IPS-20b (cell line): ENCODE measurements at regions not wholly inside any gene's neighbourhood (a gene's known extent, or its start where the extent isn't known, plus 50 kb on each side); places are given as distances from the start of the nearest gene placed in this dataset.
"Not testable (repeated sequence)": the region's sequence is repeated elsewhere in the genome, so short reads cannot be mapped to it uniquely, and the experiment has no call there.

ENCODE experiments used
- H3K27ac ChIP-seq: one replicate; pipeline ENCODE4 v1.5.1; 2013; ENCODE audit warnings: low read length
- H3K27me3 ChIP-seq: 2 replicates; pipeline ENCODE4 v1.6.1; 2013; ENCODE audit warnings: mild to moderate bottlenecking, low read length, inconsistent platforms; ENCODE audit not compliant: insufficient read depth
- H3K36me3 ChIP-seq: 2 replicates; pipeline ENCODE4 v1.6.1; 2013; ENCODE audit warnings: low read depth, mild to moderate bottlenecking, inconsistent platforms, low read length, moderate library complexity; ENCODE audit not compliant: insufficient read depth
- H3K4me1 ChIP-seq: 2 replicates; pipeline ENCODE4 v1.6.1; 2013; ENCODE audit warnings: mild to moderate bottlenecking, control low read depth, inconsistent platforms, low read length, moderate library complexity; ENCODE audit not compliant: insufficient read depth
- H3K4me3 ChIP-seq: 2 replicates; pipeline ENCODE4 v1.5.1; 2013; ENCODE audit warnings: mild to moderate bottlenecking, low read length, inconsistent platforms
- H3K9ac ChIP-seq: 2 replicates; pipeline ENCODE4 v1.6.1; 2013; ENCODE audit warnings: low read depth, mild to moderate bottlenecking, inconsistent platforms, low read length, moderate library complexity
- H3K9me3 ChIP-seq: 2 replicates; pipeline ENCODE4 v1.6.1; 2013; ENCODE audit warnings: mild to moderate bottlenecking, low read depth, low read length, inconsistent platforms; ENCODE audit not compliant: insufficient read depth

DNA sequence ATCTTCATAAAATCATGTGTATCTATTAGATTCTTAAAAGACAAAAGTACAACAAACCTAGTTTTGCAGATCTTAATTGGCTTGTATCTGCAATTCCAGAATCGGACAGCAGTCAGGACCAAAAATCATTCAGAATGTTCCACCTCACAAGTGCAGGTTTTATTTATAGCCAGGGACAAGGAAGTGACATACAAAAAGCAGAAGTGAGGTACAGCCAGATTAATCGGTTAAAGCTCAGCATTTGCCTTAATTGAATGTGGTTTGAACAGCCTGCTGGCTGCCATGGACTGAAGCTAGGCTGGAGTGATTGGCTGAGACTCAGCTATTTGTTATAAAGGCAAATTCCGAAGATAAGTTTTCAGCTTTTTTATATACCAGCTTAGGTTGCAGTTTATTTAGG, 932.6 kb downstream of the C4orf33 start:
- Histone ChIP-seq H3K4me1 (peaks cover 54% of the 10 kb centered on the region), H3K27ac (peak overlapping the region; percentile 87), H3K4me3 (no peak overlapping the region; the same call in 1 of the 2 replicates), H3K36me3 (peaks cover 20% of the 10 kb centered on the region; the same call in 1 of the 2 replicates), H3K9ac (peak overlapping the region; percentile 57; the same call in 1 of the 2 replicates), H3K9me3 (no peaks in the 10 kb centered on the region), H3K27me3 (no peaks in the 10 kb centered on the region)

DNA sequence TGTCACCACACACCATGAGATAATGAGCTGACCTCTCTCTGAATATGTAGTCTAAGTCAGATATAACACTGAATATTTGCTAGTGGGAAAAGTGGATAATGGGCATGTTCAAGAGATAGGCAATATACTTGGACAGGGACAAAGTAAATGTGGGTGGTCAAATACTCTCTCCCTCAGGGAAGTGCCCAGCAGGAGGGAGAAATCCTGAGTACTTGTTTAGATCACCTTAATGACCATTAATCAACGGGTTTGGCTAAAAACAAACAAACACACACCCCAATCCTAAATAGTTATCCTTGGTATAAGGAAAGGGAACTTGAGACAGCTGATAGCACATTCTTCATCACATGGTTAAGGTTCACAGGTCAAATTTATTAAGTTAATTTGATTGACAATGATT, 933.5 kb downstream of the C4orf33 start:
- Histone ChIP-seq H3K27me3 (no peaks in the 10 kb centered on the region), H3K27ac (peak overlapping the region; percentile 87), H3K4me3 (no peak overlapping the region), H3K9me3 (no peaks in the 10 kb centered on the region), H3K9ac (peak overlapping the region; percentile 57; the same call in 1 of the 2 replicates), H3K4me1 (peaks cover 51% of the 10 kb centered on the region), H3K36me3 (peaks cover 20% of the 10 kb centered on the region; the same call in 1 of the 2 replicates)

DNA sequence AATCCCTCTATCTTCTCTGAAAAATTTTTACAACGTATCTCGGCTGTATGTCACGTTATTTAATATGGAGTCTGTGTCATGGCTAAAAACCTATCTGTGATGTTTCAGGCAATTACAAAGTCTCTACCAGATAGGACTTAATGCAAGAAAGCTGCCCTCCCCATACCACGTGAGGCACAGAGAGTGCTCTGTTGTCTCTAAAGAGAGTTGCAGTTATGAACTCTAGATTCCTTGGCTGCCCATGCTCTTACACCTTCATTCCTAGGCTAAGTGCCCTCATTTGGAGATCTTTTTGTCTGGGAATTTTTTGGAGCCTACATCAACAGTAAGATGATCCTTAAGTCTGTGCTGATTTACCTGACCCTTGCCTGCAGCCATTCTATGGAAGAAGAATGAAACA, 935.9 kb downstream of the C4orf33 start:
- Histone ChIP-seq H3K4me3 (no peak overlapping the region), H3K27ac (peak overlapping the region; percentile 22), H3K27me3 (no peaks in the 10 kb centered on the region), H3K4me1 (peaks cover 38% of the 10 kb centered on the region), H3K9ac (no peak overlapping the region), H3K9me3 (no peaks in the 10 kb centered on the region), H3K36me3 (peaks cover 20% of the 10 kb centered on the region; the same call in 1 of the 2 replicates)

DNA sequence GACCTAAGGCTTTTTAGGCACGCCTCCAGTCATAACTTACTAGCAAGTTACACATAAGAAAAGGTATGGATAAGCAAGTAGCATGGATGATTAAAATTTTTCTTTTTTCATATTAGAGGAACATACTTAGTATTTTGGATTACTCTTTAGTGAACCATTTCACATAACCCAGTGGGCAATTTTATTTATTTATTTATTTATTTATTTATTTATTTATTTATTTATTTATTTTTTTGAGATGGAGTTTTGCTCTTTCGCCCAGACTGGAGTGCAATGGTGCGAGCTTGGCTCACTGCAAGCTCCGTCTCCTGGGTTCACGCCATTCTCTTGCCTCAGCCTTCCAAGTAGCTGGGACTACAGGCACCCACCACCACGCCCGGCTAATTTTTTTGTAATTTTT, 937.7 kb downstream of the C4orf33 start:
- not testable (repeated sequence) for H3K27ac ChIP-seq, H3K9me3 ChIP-seq, H3K9ac ChIP-seq, H3K4me3 ChIP-seq, H3K27me3 ChIP-seq
- Histone ChIP-seq H3K36me3 (peaks cover 26% of the 10 kb centered on the region; the same call in 1 of the 2 replicates), H3K4me1 (peaks cover 29% of the 10 kb centered on the region)

DNA sequence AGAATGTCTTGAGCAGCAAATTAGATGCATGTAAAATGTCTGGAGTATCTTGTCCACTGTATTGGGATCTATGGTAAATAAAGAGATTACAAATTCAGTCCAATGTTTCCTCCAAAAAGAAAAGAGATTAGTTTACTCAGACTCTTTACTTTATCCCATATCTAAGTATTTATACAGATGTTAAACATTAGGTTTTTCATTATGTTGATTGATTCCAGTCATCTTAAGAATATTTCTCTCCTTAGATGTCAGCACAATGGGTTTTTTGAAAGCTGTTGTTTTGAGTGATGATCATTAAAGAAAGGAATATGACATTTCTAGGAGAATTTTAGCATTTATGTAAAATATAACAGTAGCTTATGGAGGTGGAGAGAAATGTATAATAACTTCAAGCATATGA, 938.9 kb downstream of the C4orf33 start:
- no peaks in the 10 kb centered on the region for H3K27me3 ChIP-seq
- no peaks in the 10 kb centered on the region for H3K9me3 ChIP-seq
- peaks cover 26% of the 10 kb centered on the region; the same call in 1 of the 2 replicates for H3K36me3 ChIP-seq
- H3K27ac ChIP-seq, result no peak overlapping the region
- no peak overlapping the region for H3K4me3 ChIP-seq
- H3K4me1 ChIP-seq, result peaks cover 21% of the 10 kb centered on the region
- no peak overlapping the region for H3K9ac ChIP-seq

DNA sequence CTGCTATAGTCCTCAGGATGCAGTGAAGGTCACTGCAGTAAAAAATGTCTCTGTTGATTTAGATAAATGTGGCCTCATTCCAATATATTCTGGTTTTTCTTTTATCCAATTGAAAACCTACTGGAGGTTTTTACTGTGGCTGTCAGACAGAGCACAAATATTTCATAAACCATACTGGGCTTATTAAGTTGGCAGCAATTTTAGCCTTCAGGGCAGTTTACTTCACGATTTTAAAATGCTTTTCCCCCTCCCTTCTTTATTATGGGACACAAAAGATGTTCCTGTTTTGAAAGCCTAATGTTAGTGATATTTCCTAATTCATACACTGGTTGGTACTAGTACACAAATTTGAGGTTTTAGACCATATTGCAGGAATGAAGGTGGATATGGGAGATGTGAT, 939.4 kb downstream of the C4orf33 start:
- Histone ChIP-seq H3K4me1 (peaks cover 18% of the 10 kb centered on the region), H3K27me3 (no peaks in the 10 kb centered on the region), H3K9ac (no peak overlapping the region), H3K4me3 (no peak overlapping the region), H3K27ac (no peak overlapping the region), H3K36me3 (peaks cover 25% of the 10 kb centered on the region; the same call in 1 of the 2 replicates), H3K9me3 (no peaks in the 10 kb centered on the region)

DNA sequence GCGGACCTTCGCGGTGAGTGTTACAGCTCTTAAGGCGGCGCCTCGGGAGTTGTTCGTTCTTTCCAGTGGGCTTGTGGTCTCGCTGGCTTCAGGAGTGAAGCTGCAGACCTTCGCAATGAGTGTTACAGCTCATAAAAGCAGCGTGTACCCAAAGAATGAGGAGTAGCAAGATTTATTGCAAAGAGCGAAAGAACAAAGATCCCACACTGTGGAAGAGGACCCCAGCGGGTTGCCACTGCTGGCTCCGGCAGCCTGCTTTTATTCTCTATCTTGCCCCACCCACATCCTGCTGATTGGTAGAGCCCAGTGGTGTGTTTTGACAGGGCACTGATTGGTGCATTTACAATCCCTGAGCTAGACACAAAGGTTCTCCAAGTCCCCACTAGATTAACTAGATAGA, 941.9 kb downstream of the C4orf33 start:
- not testable (repeated sequence) for H3K9ac ChIP-seq, H3K4me3 ChIP-seq, H3K27ac ChIP-seq, H3K4me1 ChIP-seq, H3K27me3 ChIP-seq, H3K9me3 ChIP-seq
- H3K36me3 ChIP-seq, result peaks cover 11% of the 10 kb centered on the region; the same call in 1 of the 2 replicates

DNA sequence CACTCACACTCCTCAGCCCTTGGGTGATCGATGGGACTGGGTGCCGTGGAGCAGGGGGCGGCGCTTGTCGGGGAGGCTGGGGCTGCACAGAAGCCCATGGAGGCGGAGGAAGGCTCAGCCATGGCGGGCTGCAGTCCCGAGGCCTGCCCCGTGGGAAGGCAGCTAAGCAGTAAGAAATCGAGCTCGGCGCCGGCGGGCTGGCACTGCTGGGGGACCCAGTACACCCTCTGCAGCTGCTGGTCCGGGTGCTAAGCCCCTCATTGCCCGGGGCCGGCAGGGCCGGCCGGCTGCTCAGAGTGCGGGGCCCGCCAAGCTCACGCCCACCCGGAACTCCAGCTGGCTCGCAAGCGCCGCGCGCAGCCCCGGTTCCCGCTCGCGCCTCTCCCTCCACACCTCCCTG, 942.6 kb downstream of the C4orf33 start:
- not testable (repeated sequence) for H3K4me3 ChIP-seq, H3K27ac ChIP-seq, H3K4me1 ChIP-seq, H3K9me3 ChIP-seq, H3K36me3 ChIP-seq, H3K27me3 ChIP-seq, H3K9ac ChIP-seq

DNA sequence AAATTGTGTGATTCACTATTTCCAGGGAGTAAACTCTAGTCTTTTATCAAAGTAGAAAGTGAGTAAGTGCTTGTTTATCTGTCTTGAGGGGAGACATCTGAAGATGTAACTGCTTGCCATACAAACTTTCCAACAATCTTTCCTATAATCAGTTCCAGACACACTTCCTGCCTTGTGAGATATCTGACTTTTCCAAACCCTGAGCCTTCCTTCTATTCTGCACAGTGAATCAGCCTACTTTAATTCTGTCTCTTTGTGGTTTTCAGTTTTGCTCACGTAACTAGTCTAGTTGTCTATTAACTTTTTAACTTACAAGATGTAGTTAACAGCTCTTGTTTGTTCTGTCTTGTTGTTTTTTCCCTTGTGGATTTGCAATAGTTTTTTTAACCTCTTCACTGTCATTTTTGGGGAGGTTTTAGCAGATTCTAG, 947.8 kb downstream of the C4orf33 start:
- no peaks in the 10 kb centered on the region for H3K27me3 ChIP-seq
- H3K27ac ChIP-seq, result no peak overlapping the region
- H3K4me1 ChIP-seq, result peaks cover 10% of the 10 kb centered on the region; the same call in 1 of the 2 replicates
- no peaks in the 10 kb centered on the region for H3K9me3 ChIP-seq
- H3K9ac ChIP-seq, result no peak overlapping the region
- no peak overlapping the region for H3K4me3 ChIP-seq
- H3K36me3 ChIP-seq, result no peaks in the 10 kb centered on the region

DNA sequence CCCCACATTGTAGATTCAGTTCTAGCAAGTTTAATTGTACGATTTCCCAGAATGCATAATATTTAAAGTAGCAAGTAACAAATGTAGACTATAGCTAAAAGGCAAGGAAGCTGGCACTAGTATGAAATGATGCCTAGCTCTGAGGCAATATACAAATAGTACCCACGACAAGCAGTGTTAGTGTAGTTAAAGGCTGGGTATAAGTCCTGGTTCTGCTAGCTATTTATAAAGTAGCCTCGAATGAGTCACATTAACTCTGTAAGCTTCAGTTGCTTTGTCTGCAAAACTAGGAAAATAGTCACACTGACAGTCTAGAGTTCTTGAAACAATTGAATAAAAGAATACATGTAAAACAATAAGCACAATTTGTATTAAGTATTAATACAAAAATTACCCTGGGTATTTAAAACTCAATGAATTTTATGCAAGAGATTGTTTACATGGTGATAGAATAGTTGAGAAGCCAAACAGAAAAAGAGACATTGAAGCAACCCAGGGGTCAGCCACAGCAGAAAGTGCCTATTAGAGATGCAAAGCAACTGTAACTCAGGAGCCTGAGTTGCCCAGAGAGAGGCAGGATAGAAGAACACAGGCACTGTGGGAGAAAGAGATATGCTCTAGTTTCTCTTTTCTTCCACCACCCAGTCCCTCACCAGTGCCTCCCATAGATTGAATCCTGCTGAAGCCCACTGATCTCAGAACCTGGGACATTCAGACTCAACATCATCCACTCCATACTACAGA, 949.0 kb downstream of the C4orf33 start:
- no peaks in the 10 kb centered on the region for H3K9me3 ChIP-seq
- no peak overlapping the region for H3K27ac ChIP-seq
- peak overlapping the region; percentile 63; the same call in 1 of the 2 replicates for H3K9ac ChIP-seq
- no peaks in the 10 kb centered on the region for H3K27me3 ChIP-seq
- H3K36me3 ChIP-seq, result no peaks in the 10 kb centered on the region
- H3K4me3 ChIP-seq, result 0 out of 2 replicates have a peak overlapping the region, but pooled peaks have one; percentile 18
- peaks cover 10% of the 10 kb centered on the region; the same call in 1 of the 2 replicates for H3K4me1 ChIP-seq

DNA sequence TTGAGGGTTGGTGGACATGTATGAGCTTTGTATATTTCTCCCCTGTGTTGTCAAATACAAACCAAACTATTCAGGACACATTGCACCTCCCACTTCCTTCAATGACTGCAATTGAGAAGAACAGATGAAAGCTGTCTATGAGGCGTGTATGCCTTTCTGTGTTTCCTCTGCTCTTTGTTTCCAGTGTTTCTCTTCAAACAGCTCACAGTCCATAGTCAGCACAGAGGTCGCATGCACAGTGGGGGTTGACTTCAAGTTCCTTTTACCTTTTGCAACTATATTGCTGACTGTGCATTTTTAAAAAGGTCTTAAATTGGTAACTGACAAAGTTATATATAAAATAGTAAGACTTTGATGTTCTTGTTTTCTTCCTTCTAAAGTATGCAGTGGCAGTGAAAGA, 957.8 kb downstream of the C4orf33 start:
- no peaks in the 10 kb centered on the region for H3K36me3 ChIP-seq
- no peak overlapping the region for H3K4me3 ChIP-seq
- peaks cover 14% of the 10 kb centered on the region; the same call in 1 of the 2 replicates for H3K9me3 ChIP-seq
- no peaks in the 10 kb centered on the region for H3K4me1 ChIP-seq
- no peak overlapping the region for H3K27ac ChIP-seq
- H3K27me3 ChIP-seq, result no peaks in the 10 kb centered on the region
- H3K9ac ChIP-seq, result no peak overlapping the region

DNA sequence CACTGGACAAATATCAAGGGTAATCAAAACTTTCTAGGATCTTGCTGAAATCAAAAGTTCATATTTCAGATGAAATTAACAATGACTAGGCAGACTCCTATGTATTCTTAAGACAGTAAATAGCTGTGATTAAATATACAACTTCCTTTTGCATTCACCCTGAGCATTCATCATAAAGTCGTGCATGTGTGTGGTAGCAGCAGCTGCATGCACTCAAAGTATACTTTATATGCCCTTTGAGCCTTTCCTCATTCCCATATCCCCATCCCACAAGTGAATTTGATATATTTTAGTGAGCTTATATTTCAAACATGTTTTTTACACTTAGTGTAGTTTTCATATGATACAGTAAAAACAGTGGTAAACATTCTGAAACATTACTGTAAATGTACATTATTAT, 959.0 kb downstream of the C4orf33 start:
- peaks cover 14% of the 10 kb centered on the region; the same call in 1 of the 2 replicates for H3K9me3 ChIP-seq
- no peak overlapping the region for H3K27ac ChIP-seq
- no peaks in the 10 kb centered on the region for H3K4me1 ChIP-seq
- H3K4me3 ChIP-seq, result no peak overlapping the region
- H3K36me3 ChIP-seq, result no peaks in the 10 kb centered on the region
- no peak overlapping the region for H3K9ac ChIP-seq
- no peaks in the 10 kb centered on the region for H3K27me3 ChIP-seq
